ENCODE measurements at regions not wholly inside any gene's neighbourhood (a gene's known extent, or its start where the extent isn't known, plus 50 kb on each side); places are given as distances from the start of the nearest gene placed in this dataset.
"Not testable (repeated sequence)": the region's sequence is repeated elsewhere in the genome, so short reads cannot be mapped to it uniquely, and the experiment has no call there.

DNA sequence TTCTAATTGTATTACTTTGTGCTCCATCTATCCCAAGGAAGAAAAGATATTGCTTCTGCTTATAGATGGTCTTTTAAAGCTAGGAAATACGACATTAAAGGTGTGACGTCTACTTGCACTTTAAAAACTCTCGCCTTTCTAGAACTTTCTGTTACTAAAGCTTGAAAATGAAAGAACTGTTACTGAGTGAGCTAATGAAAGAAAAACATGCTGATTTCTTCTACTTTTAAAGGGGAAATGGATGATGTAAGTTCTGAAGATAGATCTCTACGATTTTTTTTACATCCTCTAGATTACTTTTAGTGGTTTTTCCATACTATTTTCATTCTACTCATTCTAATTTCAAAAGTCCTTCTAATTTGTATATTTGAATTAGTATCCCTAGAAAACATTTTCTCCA lies 387.5 kb downstream of the USP25 start:
- DNase-seq, result no peak
- peak overlapping the region; percentile 86 for H3K27ac Mint-ChIP-seq
- H3K4me1 Mint-ChIP-seq (ENCODE audit: low read depth), result peaks cover 43% of the 10 kb centered on the region
- H3K9me3 Mint-ChIP-seq, result peaks cover 6% of the 10 kb centered on the region
- H3K27me3 Mint-ChIP-seq (ENCODE audit: insufficient read depth), result no peaks in the 10 kb centered on the region
- TF ChIP-seq, protein P1, sequence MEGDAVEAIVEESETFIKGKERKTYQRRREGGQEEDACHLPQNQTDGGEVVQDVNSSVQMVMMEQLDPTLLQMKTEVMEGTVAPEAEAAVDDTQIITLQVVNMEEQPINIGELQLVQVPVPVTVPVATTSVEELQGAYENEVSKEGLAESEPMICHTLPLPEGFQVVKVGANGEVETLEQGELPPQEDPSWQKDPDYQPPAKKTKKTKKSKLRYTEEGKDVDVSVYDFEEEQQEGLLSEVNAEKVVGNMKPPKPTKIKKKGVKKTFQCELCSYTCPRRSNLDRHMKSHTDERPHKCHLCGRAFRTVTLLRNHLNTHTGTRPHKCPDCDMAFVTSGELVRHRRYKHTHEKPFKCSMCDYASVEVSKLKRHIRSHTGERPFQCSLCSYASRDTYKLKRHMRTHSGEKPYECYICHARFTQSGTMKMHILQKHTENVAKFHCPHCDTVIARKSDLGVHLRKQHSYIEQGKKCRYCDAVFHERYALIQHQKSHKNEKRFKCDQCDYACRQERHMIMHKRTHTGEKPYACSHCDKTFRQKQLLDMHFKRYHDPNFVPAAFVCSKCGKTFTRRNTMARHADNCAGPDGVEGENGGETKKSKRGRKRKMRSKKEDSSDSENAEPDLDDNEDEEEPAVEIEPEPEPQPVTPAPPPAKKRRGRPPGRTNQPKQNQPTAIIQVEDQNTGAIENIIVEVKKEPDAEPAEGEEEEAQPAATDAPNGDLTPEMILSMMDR (IDR thresholded peaks at IDR 0.05), result no peak
- peaks cover 5% of the 10 kb centered on the region for H3K36me3 Mint-ChIP-seq (ENCODE audit: low read depth)
- H3K4me3 Mint-ChIP-seq, result peak overlapping the region; percentile 80

GRCh38 chr21:16117851-16118590 lies 388.2 kb downstream of the USP25 start:
- H3K4me3 Mint-ChIP-seq, result peak overlapping the region; percentile 80
- H3K36me3 Mint-ChIP-seq (ENCODE audit: low read depth), result peaks cover 5% of the 10 kb centered on the region
- peak; percentile 60 for DNase-seq
- no peaks in the 10 kb centered on the region for H3K27me3 Mint-ChIP-seq (ENCODE audit: insufficient read depth)
- TF ChIP-seq, protein P1 (IDR thresholded peaks at IDR 0.05), result no peak
- peaks cover 40% of the 10 kb centered on the region for H3K4me1 Mint-ChIP-seq (ENCODE audit: low read depth)
- peak overlapping the region; percentile 86 for H3K27ac Mint-ChIP-seq
- peaks cover 6% of the 10 kb centered on the region for H3K9me3 Mint-ChIP-seq

DNA sequence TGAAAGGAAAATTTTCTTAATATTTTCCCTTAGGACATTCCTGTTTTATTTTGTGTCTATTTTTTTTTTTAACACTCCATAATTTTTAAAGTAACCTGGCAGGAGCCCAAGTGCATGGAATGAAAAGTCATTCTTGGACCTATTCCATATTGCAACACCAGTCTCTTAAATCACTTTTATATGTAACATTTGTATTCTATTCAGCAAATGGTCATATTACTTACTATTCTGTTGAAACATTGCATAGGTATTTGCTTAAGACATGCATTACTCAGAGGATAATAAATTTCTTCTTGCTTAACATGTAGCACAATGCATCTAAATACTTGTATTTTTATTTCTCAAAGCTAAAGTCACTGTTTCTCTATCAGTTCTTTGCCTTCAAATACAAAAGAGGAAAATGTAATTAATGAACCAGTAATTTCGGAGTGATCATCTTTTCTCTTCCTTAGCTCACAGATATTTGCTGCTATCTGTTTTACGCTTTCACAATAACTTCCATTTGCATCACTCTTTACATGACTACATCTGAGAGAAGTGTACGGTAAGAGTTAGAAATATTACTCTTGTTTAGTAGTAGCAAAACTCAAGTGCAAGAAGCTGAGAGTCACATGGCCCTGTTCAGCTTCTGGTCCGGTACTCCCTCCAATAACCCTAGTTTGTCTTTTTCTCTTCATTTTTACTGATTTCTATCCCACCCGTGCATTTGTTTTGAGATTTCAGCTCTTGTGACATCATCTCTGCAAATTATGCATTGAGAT lies 394.8 kb downstream of the USP25 start:
- TF ChIP-seq, protein P1 (IDR thresholded peaks at IDR 0.05), result no peak
- H3K4me1 Mint-ChIP-seq (ENCODE audit: low read depth), result peaks cover 35% of the 10 kb centered on the region
- H3K4me3 Mint-ChIP-seq, result peak overlapping the region; percentile 76
- no peaks in the 10 kb centered on the region for H3K9me3 Mint-ChIP-seq
- no peaks in the 10 kb centered on the region for H3K27me3 Mint-ChIP-seq (ENCODE audit: insufficient read depth)
- H3K27ac Mint-ChIP-seq, result peak overlapping the region; percentile 79
- peak; percentile 82 for DNase-seq
- peaks cover 1% of the 10 kb centered on the region; the same call in 1 of the 2 replicates for H3K36me3 Mint-ChIP-seq (ENCODE audit: low read depth)

- Mint-ChIP-seq H3K27ac (peak overlapping the region; percentile 79), H3K36me3 (ENCODE audit: low read depth) (peaks cover 8% of the 10 kb centered on the region), H3K4me3 (peak overlapping the region; percentile 76), H3K27me3 (ENCODE audit: insufficient read depth) (no peaks in the 10 kb centered on the region), H3K9me3 (peaks cover 3% of the 10 kb centered on the region), H3K4me1 (ENCODE audit: low read depth) (peaks cover 32% of the 10 kb centered on the region)
- peak; percentile 3 for DNase-seq
- TF ChIP-seq, protein P1 (IDR thresholded peaks at IDR 0.05), result no peak
Observed at GRCh38 chr21:16125274-16125673, 395.5 kb downstream of the USP25 start.

- H3K9me3 Mint-ChIP-seq; DNase-seq; H3K27me3 Mint-ChIP-seq (ENCODE audit: insufficient read depth); H3K4me1 Mint-ChIP-seq (ENCODE audit: low read depth); H3K27ac Mint-ChIP-seq; H3K4me3 Mint-ChIP-seq: not testable (repeated sequence)
- H3K36me3 Mint-ChIP-seq (ENCODE audit: low read depth), result peaks cover 22% of the 10 kb centered on the region
Observed at GRCh38 chr21:16132453-16132852, 402.7 kb downstream of the USP25 start.

- H3K36me3 Mint-ChIP-seq (ENCODE audit: low read depth), result peaks cover 22% of the 10 kb centered on the region
- DNase-seq, result no peak
- H3K4me1 Mint-ChIP-seq (ENCODE audit: low read depth), result peaks cover 6% of the 10 kb centered on the region; the same call in 1 of the 2 replicates
- no peak overlapping the region for H3K4me3 Mint-ChIP-seq
- no peak overlapping the region for H3K27ac Mint-ChIP-seq
- TF ChIP-seq, protein P1 (IDR thresholded peaks at IDR 0.05), result no peak
- peaks cover 7% of the 10 kb centered on the region for H3K9me3 Mint-ChIP-seq
- H3K27me3 Mint-ChIP-seq (ENCODE audit: insufficient read depth), result no peaks in the 10 kb centered on the region
Observed at GRCh38 chr21:16133248-16133647, 403.5 kb downstream of the USP25 start.

Measured in HFFc6 (cell line).